GM19452 (cell line): ENCODE measurements at regions not wholly inside any gene's neighbourhood (a gene's known extent, or its start where the extent isn't known, plus 50 kb on each side); places are given as distances from the start of the nearest gene placed in this dataset.

ENCODE experiments used
- ATAC-seq: cut with Tn5 transposase; IDR thresholded peaks from one replicate; pipeline ENCODE4 v1.9.1; 2021; ENCODE audit not compliant: unreplicated experiment

DNA sequence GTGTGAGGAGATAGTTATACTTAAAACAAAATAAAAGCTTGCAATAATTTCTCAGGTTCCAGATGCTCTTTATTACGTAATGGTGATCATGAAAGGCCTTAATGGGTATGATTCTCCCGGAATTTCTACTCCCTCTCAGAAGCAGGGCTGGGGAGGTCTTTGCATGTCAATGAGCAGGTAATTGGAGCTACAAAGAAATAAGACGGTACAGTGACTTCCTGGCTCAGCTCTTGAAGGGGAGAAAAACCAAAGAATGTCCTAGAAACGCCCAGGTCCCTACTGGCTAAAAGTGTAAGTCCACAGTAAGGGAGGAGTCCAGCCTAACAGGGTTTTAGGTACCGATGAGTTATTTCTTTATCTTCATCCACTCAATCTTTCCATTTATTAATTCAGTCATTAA, 390.9 kb downstream of the TMEM114 start:
- ATAC-seq, result no peak

DNA sequence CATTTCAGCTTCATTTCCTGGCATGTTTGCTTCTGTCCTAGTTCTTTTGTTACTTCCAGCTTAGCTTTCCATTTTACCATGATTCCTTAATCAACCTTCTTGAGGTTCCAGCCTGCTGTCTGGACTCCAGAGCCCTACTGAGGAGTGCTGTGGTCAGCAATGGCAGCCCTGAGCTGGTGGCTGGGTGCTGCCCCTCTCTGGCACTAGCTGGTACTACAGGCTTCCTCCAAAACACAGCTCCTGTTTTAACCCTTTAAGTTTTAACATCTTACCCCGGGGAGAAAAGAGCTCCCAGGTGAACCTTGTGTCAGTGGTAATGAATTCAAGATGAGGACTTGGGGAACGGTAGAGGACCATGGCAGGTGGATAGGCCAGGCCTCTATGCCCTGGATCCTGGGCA, 395.5 kb downstream of the TMEM114 start:
- no peak for ATAC-seq

DNA sequence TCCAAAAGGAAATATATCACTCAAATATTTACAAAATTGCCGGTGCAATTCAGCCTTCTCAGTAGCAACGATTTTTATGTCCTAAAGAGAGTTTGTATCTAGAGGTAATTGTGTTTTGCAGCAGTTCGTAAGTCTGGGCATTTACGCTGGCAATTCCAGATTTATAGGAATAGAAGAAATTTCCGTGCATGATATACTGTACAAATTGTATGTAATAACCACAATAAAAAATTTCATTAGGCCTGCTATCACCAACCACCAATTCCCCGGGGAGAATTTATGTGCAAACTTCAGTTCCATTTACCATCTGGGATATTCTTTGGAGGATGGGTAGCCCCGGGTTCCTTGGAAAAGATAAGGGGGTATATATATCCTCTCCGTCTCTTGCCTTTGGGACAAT, 401.5 kb downstream of the TMEM114 start:
- no peak for ATAC-seq

GRCh38 chr16:8187782-8188372, 402.4 kb downstream of the TMEM114 start:
- no peak for ATAC-seq

GRCh38 chr16:8184854-8185253, 405.5 kb downstream of the TMEM114 start:
- no peak for ATAC-seq

GRCh38 chr16:8183176-8184099, 406.9 kb downstream of the TMEM114 start:
- ATAC-seq, result no peak

DNA sequence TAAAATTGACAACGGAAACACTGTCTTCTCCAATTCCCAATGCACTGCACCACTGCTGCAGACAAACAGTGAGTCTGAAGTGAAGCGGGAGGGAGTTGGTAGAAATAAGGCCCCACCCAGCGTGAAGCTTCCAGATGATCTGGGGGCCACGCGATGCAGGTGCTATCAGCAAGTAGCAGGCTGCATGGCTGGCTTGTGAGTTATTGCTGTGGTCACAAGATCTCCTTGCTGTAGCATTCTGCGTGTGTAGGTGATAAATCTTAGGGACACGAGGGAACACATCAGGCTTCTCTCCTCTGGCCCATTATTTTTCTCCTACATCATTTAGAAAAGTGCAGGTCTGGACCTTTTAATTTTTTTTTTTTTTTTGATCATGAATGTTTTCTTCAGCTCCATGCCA, 407.6 kb downstream of the TMEM114 start:
- no peak for ATAC-seq

- ATAC-seq, result no peak
Measured at GRCh38 chr16:8179615-8180014, 410.7 kb downstream of the TMEM114 start.

DNA sequence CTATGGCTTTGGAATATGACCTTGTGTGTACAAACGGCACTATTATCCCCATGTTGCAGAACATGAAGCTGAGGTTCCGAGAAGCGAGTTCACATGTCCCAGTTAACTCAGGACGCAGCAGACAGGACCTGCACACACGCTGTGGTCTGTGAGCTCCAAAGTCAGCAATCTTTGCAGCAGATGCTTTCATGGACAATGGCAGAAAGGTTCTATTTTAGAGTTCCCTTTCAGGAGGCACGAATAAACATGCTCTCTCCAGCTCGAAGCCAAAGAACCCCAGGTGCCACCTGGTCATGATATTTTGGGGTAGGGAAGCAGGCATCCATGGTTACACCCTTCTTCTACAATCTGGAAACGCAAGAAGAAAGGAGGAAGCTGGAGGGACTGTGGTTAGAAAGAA, 412.0 kb downstream of the TMEM114 start:
- no peak for ATAC-seq

GRCh38 chr16:8175411-8175810, 414.9 kb downstream of the TMEM114 start:
- no peak for ATAC-seq

DNA sequence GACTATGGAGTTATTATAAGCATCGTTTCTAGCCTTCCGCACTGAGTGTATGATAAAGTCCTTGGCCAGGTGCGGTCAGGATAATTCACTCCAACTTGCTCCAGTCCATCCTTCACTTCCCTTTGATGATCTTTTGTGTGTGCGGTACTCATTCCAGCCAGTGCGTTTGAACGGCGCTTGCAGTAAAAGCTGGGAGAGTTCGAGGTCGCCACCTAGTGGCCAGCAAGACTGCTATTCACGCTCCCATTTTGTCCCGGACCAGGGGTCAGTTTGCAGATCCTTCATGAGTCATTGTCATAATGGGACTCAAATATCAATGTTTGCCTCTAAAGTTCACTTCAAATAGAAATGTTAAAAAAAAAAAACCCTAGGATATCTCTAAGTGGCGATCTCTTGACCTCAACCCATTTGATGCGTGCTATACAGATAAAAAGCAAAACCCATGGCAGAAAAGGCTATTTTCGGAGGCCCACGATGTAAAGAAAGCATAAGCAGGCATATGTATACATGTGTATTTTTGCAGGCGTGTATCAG, 417.1 kb downstream of the TMEM114 start:
- ATAC-seq, result no peak

DNA sequence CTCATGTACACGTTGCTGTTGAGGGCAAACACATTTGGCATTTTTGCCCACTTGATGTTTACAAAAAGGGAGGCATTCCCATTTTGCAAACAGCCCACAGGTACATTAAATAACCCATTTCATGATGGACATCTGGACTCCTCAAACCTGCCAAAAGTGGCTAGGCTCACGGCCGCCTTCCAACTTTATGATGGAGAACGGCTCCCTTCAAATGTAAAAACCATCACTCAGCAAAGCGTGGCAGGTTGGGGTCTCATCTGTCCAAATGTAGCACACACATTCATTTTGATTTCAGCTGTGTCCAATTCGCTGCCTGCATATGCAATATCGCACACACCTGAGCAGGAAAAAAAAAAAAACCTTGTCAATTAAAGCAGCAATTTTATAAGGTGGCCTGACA, 417.8 kb downstream of the TMEM114 start:
- ATAC-seq, result no peak

DNA sequence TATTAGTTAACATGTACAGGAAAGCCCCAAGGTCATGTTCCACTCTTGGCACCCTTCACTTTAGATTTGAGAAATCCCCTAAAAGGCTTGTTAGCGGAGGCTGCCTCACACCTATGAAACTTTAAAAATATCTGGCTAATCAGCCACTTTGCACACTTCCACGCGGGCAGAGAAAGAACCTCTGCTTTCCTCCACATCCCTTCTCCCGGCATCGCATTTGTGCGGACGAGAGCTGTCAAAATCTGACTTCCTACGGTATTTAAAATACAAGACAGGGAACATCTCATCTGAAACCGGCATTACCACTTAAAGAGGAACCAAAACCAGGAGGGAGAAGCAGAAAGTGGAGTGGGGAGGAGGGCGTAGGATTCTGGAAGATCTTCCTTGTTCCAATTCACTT, 422.3 kb downstream of the TMEM114 start:
- no peak for ATAC-seq

GRCh38 chr16:8167436-8167835, 422.9 kb downstream of the TMEM114 start:
- no peak for ATAC-seq

GRCh38 chr16:8158051-8158450, 432.3 kb downstream of the TMEM114 start:
- no peak for ATAC-seq

GRCh38 chr16:8155275-8155674, 435.0 kb downstream of the TMEM114 start:
- ATAC-seq, result no peak

DNA sequence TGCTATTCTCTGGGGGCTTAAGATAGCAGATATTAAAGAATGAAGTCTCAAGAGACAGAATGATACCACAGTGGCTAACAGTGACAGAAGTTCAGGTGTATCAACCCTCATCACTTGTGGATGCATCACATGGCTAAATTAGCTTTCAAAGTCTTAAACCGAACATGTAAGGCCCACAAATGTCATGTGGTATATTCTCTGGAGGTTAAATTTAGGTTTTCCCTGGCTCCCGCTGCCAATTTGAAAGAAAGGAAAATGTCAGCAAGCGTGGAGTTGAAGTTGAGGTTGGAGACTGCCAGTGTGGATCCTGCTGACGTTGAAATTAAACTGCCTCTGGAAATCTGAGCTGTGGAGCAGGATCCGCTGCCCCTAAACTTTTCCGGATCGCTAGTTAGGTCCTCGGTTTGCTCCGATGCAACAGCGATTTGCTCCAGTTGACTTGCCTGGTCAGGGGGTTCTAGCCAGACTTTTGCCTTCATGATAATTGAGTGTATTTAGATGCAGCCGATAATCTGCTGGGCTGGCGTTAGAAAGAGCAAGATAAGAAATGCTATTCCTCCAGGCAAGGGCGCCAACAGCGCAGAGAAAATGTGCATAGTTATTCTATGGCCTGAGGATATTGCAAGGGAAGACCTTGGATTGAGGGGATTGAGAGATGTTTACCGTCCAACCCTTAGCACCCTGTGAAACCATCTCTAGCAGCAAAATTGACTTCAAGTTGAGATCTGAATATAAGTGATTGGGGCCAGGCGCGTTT, 443.9 kb downstream of the TMEM114 start:
- no peak for ATAC-seq

GRCh38 chr16:8138666-8139065, 451.6 kb downstream of the TMEM114 start:
- no peak for ATAC-seq

DNA sequence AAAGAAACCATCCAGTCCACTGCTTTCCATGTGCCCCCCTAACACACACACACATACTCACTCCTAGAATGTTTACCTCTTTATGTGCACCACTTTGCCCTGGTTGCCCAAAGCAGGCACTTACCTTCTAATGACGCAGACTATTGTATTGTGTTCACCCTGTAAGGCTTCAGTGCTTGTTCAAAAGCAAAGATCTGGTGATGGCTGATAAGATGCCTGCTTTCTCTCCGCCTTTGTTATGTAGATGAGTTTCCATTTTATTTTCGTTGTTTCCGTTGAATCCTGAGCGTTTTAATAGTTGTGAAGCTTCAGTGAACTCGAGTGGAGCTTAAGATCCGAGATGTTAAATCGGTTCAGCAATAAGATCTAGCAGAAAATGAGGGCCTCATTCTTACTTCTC, 452.7 kb downstream of the TMEM114 start:
- no peak for ATAC-seq

GRCh38 chr16:8130197-8130596, 460.1 kb downstream of the TMEM114 start:
- ATAC-seq, result no peak

GRCh38 chr16:8127070-8127469, 463.2 kb downstream of the TMEM114 start:
- ATAC-seq, result no peak

- no peak for ATAC-seq
Measured at GRCh38 chr16:8126313-8126712, 464.0 kb downstream of the TMEM114 start.
